IPS-NIHi7 (cell line): ENCODE measurements at regions not wholly inside any gene's neighbourhood (a gene's known extent, or its start where the extent isn't known, plus 50 kb on each side); places are given as distances from the start of the nearest gene placed in this dataset.
"Not testable (repeated sequence)": the region's sequence is repeated elsewhere in the genome, so short reads cannot be mapped to it uniquely, and the experiment has no call there.

Source experiments
- DNase-seq: peaks from one replicate; pipeline ENCODE4 v3.0.0; 2012; ENCODE audit warnings: mixed read lengths; ENCODE audit errors: extremely low spot score

DNA sequence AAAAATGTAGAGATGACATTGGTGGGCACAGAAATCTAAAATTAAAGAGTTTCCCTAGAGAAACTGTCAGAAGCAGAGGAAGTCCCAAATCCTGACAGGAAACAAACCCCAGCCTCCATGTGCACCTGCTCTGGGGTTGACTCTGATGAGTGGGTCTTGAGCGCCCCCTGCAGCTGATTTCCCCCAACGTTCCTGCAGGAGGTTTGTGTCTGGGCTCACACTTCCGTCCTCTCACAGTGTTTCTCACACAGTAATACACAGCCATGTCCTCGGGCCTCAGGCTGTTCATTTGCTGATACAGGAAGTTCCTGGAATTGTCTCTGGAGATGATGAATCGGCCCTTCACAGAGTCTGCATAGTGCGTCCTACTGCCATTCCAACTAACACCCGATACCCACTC, 670.1 kb downstream of the TMEM121 start:
- DNase-seq: not testable (repeated sequence)

- DNase-seq: not testable (repeated sequence)
Observed at GRCh38 chr14:106197264-106197663, 670.9 kb downstream of the TMEM121 start.

GRCh38 chr14:106199097-106199496, 672.7 kb downstream of the TMEM121 start:
- no peak for DNase-seq

DNA sequence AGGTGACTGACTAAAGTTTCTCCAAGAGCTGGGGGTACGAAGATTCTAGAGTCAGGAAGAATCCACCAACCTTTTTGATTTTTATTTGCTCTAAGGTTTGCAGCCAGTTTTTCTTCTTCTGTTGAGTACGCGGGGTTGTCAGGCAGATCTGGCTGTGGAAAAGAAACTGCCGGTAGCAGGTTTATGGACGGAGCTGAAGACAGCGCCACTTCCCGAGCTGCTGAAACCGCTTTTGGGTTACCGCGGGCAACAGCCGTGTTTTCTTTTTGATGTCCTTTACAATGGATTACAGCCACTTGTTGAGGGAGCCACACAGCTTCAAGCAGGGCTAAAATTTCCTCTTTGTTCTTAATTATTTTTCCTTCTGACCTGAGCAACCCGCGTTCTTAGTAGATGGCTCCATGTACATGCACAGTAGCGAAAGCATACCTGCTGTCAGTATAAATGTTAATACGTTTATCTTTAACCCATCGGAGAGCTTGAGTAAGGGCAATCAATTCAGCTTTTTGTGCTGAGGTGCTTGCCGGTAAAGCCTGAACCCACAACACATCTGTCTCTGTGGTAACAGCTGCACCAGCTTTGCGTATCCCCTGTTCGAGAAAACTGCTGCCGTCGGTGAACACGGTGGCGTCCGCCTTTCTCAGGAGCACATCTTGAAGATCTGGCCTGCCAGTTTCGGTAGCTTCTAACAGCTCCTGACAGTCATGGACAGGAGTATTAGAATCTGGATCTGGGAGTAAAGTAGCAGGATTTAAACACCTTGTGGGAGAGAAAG, 674.3 kb downstream of the TMEM121 start:
- DNase-seq: no peak

- DNase-seq: no peak
Observed at GRCh38 chr14:106201376-106201775, 675.0 kb downstream of the TMEM121 start.

DNA sequence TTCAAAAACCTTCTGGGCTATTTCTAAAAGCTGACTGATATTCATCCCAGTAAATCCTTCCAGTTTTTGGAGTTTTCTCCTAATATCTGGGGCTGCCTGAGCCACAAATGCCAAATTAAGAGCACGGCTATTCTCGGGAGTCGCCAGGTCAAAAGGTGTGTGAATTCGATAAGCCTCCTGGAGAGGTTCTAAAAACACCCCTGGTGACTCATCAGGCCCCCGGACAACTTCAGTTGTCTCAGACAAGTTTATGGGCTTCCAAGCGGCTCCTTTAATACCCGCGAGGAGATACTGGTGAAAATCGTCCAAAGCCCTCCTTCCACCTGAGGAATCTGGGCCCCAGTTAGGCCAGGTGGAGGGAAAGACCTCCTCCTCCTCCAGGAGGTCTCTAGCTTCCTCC, 677.1 kb downstream of the TMEM121 start:
- no peak for DNase-seq

DNA sequence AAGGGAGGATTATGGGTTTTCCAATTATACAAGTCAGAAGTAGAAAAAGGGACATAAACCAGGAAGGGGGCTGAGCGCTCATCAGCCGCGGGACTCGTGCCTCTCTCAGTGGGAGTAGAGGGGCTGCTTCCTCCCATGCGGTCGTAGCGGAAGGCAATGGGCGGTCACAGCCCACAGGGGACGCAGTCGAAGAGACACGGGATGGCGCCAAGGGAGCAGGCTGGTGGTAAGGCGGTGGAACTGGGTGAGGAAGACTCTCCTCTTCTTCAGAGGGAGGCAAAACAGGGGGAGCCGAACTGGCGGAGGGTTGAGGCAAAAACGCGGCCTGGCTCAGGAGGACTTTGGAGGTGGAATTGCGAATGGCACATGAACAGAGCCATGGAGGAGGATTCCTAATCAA, 677.7 kb downstream of the TMEM121 start:
- DNase-seq: no peak

DNA sequence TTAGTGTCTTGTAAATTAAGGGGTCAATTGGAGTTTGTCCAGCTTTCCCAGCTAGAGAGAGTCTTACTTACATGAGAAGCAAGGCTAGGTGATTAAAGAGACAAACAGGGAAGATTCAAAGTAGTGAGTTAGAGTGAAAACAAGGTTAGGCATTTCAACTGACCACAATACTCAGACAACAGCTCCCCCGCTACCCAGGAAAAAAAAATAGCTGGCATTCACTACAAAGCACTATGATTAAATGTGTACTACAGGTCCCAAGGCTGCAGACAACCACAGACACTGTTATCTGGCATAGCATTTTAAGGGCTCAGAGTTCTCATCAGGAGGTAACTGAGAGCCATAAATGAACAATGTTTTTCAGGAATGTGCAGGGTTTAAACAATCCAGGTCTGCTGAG, 680.9 kb downstream of the TMEM121 start:
- DNase-seq: no peak

- DNase-seq: no peak
Observed at GRCh38 chr14:106208794-106209193, 682.4 kb downstream of the TMEM121 start.

DNA sequence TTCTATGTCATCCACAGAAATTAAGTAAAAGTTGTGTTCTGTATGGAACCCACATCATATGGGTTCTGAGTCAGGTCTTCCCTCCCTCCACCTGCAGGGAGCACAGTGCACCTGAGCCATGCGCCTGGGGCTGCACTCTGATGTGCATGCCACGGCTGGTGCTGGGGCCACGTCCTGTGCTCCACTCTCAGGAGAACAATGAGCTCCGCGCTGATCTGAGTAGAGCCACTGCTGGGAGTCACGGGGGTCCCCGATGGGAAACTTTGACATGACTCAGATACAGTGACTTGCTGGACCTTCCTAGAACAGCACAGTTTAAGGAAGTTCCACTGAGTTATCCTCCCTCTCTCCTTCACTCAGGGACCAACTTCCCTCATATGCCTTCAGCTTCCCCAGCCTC, 683.4 kb downstream of the TMEM121 start:
- DNase-seq: no peak

- DNase-seq: no peak
Observed at GRCh38 chr14:106210650-106211049, 684.3 kb downstream of the TMEM121 start.

- DNase-seq: no peak
Observed at GRCh38 chr14:106211334-106211900, 685.0 kb downstream of the TMEM121 start.

- no peak for DNase-seq
Observed at GRCh38 chr14:106215229-106215628, 688.8 kb downstream of the TMEM121 start.

GRCh38 chr14:106216679-106217078, 690.3 kb downstream of the TMEM121 start:
- no peak for DNase-seq

GRCh38 chr14:106218174-106218573, 691.8 kb downstream of the TMEM121 start:
- no peak for DNase-seq

GRCh38 chr14:106222311-106222710, 695.9 kb downstream of the TMEM121 start:
- DNase-seq: no peak

- no peak for DNase-seq
Observed at GRCh38 chr14:106222731-106223130, 696.3 kb downstream of the TMEM121 start.

GRCh38 chr14:106227793-106228192, 701.4 kb downstream of the TMEM121 start:
- no peak for DNase-seq

DNA sequence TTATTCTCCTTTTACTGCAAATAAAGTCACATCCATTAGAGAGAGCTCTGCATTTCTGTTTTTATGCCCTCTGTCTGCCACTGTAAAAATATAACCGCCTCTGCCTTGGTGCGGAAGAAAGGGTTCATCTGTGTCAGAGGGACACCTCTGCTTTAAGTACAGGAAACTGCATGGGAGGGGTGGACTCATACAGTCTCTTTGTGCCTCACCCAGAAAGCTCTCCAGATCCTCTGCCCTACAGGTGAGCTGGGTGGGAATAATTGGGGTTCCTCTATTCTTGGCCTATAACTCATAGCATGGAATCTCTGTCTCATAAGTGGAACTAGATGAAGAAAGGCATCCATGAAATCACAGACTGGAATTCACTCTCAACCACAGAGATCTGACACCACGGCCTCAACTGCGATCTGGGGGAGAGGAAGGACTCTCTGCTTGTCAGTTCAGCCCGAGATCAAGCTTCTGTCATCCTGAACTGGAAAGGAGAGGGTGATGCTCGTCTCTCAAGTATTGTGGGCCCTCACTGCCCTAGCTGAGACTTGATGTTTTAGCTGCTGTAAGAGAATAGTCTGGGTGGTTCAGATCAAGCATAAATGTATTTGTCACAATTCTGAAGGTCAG, 702.3 kb downstream of the TMEM121 start:
- DNase-seq: no peak

DNA sequence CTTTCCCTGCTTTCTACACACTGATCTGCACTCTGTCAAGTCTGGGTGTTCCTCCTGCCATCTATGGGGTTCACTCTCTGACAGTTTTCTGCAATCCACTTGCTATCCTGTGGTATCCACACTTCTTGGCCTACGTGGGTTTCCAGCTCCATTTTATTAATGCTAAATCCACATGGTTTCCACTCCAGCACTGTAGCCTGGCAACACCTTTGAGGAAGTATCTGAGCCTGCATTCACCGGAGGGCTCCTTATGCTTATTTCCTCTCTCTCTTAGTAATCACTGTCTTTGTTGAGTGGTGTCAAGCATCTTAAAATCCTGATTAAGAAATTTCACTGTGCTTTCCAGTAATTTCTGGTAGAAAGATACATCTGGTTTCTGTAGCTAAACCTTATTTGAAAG, 703.7 kb downstream of the TMEM121 start:
- DNase-seq: no peak

- not testable (repeated sequence) for DNase-seq
Observed at GRCh38 chr14:106233191-106233590, 706.8 kb downstream of the TMEM121 start.

GRCh38 chr14:106234525-106235254, 708.3 kb downstream of the TMEM121 start:
- DNase-seq: not testable (repeated sequence)
